ENCODE measurements at regions not wholly inside any gene's neighbourhood (a gene's known extent, or its start where the extent isn't known, plus 50 kb on each side); places are given as distances from the start of the nearest gene placed in this dataset.

GRCh38 chr13:87005511-87005910, 665.7 kb upstream of the SLITRK5 start:
- TF ChIP-seq EP300 (IDR thresholded peaks at IDR 0.05; ENCODE audit: borderline replicate concordance) (no peak), REST (IDR thresholded peaks at IDR 0.05; ENCODE audit: low read depth) (no peak), CEBPB (IDR thresholded peaks at IDR 0.05) (no peak), RAD21 (IDR thresholded peaks at IDR 0.05; ENCODE audit: low read depth) (no peak), ZBTB7A (IDR thresholded peaks at IDR 0.05; ENCODE audit: low read depth) (no peak), CREB1 (IDR thresholded peaks at IDR 0.05; ENCODE audit: low read depth) (no peak), YY1 (IDR thresholded peaks at IDR 0.05; ENCODE audit: low read depth) (no peak)

Data from Ishikawa (cell line).